DND-41 (cell line): ENCODE measurements at regions not wholly inside any gene's neighbourhood (a gene's known extent, or its start where the extent isn't known, plus 50 kb on each side); places are given as distances from the start of the nearest gene placed in this dataset.

Source experiments
- ATAC-seq: fragments of 200-7000 bp; cut with Tn5 transposase; 3 replicates; pipeline ENCODE4 v1.9.1; 2021; ENCODE audit warnings: low read depth; ENCODE audit not compliant: insufficient read depth
- DNase-seq: peaks from one replicate; pipeline ENCODE4 v3.0.0-alpha.2; 2020
- H2AFZ ChIP-seq: 2 replicates; pipeline ENCODE4 v1.6.0; 2012; ENCODE audit warnings: low read depth, low read length
- H3K27ac ChIP-seq: 2 replicates; pipeline ENCODE4 v1.5.1; 2012; ENCODE audit warnings: low read length, inconsistent platforms
- H3K27me3 ChIP-seq: fragments of 200-600 bp; sonication (generic); 2 replicates; pipeline ENCODE4 v1.6.0; 2012; ENCODE audit warnings: low read length, mild to moderate bottlenecking, inconsistent platforms; ENCODE audit not compliant: insufficient read depth, poor library complexity
- H3K36me3 ChIP-seq: 2 replicates; pipeline ENCODE4 v1.5.1; 2012; ENCODE audit warnings: low read length, inconsistent platforms; ENCODE audit not compliant: insufficient read depth
- H3K4me1 ChIP-seq: 2 replicates; pipeline ENCODE4 v1.5.1; 2012; ENCODE audit warnings: mild to moderate bottlenecking, low read length; ENCODE audit not compliant: insufficient read depth
- H3K4me2 ChIP-seq: 2 replicates; pipeline ENCODE4 v1.6.0; 2012; ENCODE audit warnings: mild to moderate bottlenecking, moderate library complexity, low read length, inconsistent platforms; ENCODE audit not compliant: insufficient read depth
- H3K4me3 ChIP-seq, 2 experiments: fragments of 200-600 bp in 1 of 2; shearing (Covaris generic) in 1 of 2; 2 replicates each; pipeline ENCODE4 v1.5.1; 2012 to 2016; ENCODE audit warnings: inconsistent platforms in 2 of 2, low read length in 2 of 2, mild to moderate bottlenecking in 2 of 2, low read depth in 1 of 2, moderate library complexity in 1 of 2
- H3K79me2 ChIP-seq: 2 replicates; pipeline ENCODE4 v1.6.0; 2012; ENCODE audit warnings: low read length, inconsistent platforms; ENCODE audit not compliant: insufficient read depth
- H3K9ac ChIP-seq: 2 replicates; pipeline ENCODE4 v1.6.0; 2012; ENCODE audit warnings: low read depth, mild to moderate bottlenecking, inconsistent platforms, low read length, moderate library complexity
- H3K9me3 ChIP-seq: 2 replicates; pipeline ENCODE4 v1.5.1; 2012; ENCODE audit warnings: low read length, moderate library complexity, mild to moderate bottlenecking, inconsistent platforms; ENCODE audit not compliant: insufficient read depth, severe bottlenecking
- H4K20me1 ChIP-seq: 2 replicates; pipeline ENCODE4 v1.6.0; 2012; ENCODE audit warnings: low read length; ENCODE audit not compliant: insufficient read depth
- CTCF ChIP-seq: IDR thresholded peaks from 2 replicates; pipeline ENCODE4 v1.5.1; 2012; ENCODE audit warnings: borderline replicate concordance, low read length, moderate library complexity, mild to moderate bottlenecking; ENCODE audit not compliant: poor library complexity, severe bottlenecking; ENCODE audit errors: extremely low read depth
- EZH2 ChIP-seq: IDR thresholded peaks from 3 replicates; pipeline ENCODE4 v1.6.1; 2012; ENCODE audit warnings: borderline replicate concordance, low read depth, mild to moderate bottlenecking, moderate library complexity, low read length, inconsistent platforms; ENCODE audit not compliant: severe bottlenecking

GRCh38 chr6:91144126-91144525 lies 557.3 kb upstream of the MAP3K7 start:
- no peaks in the 10 kb centered on the region for H3K27me3 ChIP-seq
- no peak overlapping the region for H3K9ac ChIP-seq
- no peaks in the 10 kb centered on the region for H4K20me1 ChIP-seq
- no peak overlapping the region for H3K27ac ChIP-seq
- TF ChIP-seq CTCF (no peak), EZH2 (no peak)
- H3K4me2 ChIP-seq, result no peak overlapping the region
- DNase-seq, result no peak
- H3K36me3 ChIP-seq, result no peaks in the 10 kb centered on the region
- H2AFZ ChIP-seq, result no peak overlapping the region
- H3K4me1 ChIP-seq, result no peaks in the 10 kb centered on the region
- no peaks in the 10 kb centered on the region for H3K79me2 ChIP-seq
- no peaks in the 10 kb centered on the region for H3K9me3 ChIP-seq
- no peak overlapping the region for H3K4me3 ChIP-seq
- ATAC-seq, result no peak

- Histone ChIP-seq H2AFZ (no peak overlapping the region), H3K9me3 (no peaks in the 10 kb centered on the region), H3K4me1 (no peaks in the 10 kb centered on the region), H3K27me3 (no peaks in the 10 kb centered on the region), H3K27ac (no peak overlapping the region), H3K4me2 (no peak overlapping the region), H4K20me1 (no peaks in the 10 kb centered on the region), H3K36me3 (no peaks in the 10 kb centered on the region), H3K9ac (no peak overlapping the region), H3K4me3 (no peak overlapping the region), H3K79me2 (no peaks in the 10 kb centered on the region)
- DNase-seq (no peak), ATAC-seq (no peak)
- TF ChIP-seq CTCF (no peak), EZH2 (no peak)
These were observed 555.3 kb upstream of the MAP3K7 start for GRCh38 chr6:91142154-91142553.

GRCh38 chr6:91141346-91141745 lies 554.5 kb upstream of the MAP3K7 start:
- Histone ChIP-seq H3K27ac (no peak overlapping the region), H3K4me1 (no peaks in the 10 kb centered on the region), H4K20me1 (no peaks in the 10 kb centered on the region), H3K27me3 (no peaks in the 10 kb centered on the region), H3K36me3 (no peaks in the 10 kb centered on the region), H3K9me3 (no peaks in the 10 kb centered on the region), H3K79me2 (no peaks in the 10 kb centered on the region), H3K4me2 (no peak overlapping the region), H3K9ac (no peak overlapping the region), H2AFZ (no peak overlapping the region), H3K4me3 (no peak overlapping the region)
- TF ChIP-seq CTCF (no peak), EZH2 (no peak)
- ATAC-seq (no peak), DNase-seq (no peak)

- ATAC-seq (no peak), DNase-seq (no peak)
- H3K4me2 ChIP-seq, result no peak overlapping the region
- no peaks in the 10 kb centered on the region for H3K36me3 ChIP-seq
- no peaks in the 10 kb centered on the region for H3K27me3 ChIP-seq
- TF ChIP-seq CTCF (no peak), EZH2 (no peak)
- no peak overlapping the region for H3K9ac ChIP-seq
- H3K4me1 ChIP-seq, result no peaks in the 10 kb centered on the region
- no peak overlapping the region for H3K27ac ChIP-seq
- no peaks in the 10 kb centered on the region for H4K20me1 ChIP-seq
- H3K79me2 ChIP-seq, result no peaks in the 10 kb centered on the region
- H3K4me3 ChIP-seq, result no peak overlapping the region
- no peaks in the 10 kb centered on the region for H3K9me3 ChIP-seq
- no peak overlapping the region for H2AFZ ChIP-seq
These were observed 553.6 kb upstream of the MAP3K7 start for GRCh38 chr6:91140449-91140848.
